Astrocyte (in vitro differentiated cells and primary cell): ENCODE measurements at regions not wholly inside any gene's neighbourhood (a gene's known extent, or its start where the extent isn't known, plus 50 kb on each side); places are given as distances from the start of the nearest gene placed in this dataset.

ENCODE experiments used
- CTCF ChIP-seq: IDR thresholded peaks from 2 replicates; pipeline ENCODE4 v1.5.1; 2011; ENCODE audit warnings: low read depth, mild to moderate bottlenecking, inconsistent platforms, low read length, moderate library complexity; ENCODE audit not compliant: insufficient read depth
- EZH2 ChIP-seq: IDR thresholded peaks from 2 replicates; pipeline ENCODE4 v1.6.1; 2012; ENCODE audit warnings: mild to moderate bottlenecking, low read length, inconsistent platforms; ENCODE audit not compliant: insufficient read depth

DNA sequence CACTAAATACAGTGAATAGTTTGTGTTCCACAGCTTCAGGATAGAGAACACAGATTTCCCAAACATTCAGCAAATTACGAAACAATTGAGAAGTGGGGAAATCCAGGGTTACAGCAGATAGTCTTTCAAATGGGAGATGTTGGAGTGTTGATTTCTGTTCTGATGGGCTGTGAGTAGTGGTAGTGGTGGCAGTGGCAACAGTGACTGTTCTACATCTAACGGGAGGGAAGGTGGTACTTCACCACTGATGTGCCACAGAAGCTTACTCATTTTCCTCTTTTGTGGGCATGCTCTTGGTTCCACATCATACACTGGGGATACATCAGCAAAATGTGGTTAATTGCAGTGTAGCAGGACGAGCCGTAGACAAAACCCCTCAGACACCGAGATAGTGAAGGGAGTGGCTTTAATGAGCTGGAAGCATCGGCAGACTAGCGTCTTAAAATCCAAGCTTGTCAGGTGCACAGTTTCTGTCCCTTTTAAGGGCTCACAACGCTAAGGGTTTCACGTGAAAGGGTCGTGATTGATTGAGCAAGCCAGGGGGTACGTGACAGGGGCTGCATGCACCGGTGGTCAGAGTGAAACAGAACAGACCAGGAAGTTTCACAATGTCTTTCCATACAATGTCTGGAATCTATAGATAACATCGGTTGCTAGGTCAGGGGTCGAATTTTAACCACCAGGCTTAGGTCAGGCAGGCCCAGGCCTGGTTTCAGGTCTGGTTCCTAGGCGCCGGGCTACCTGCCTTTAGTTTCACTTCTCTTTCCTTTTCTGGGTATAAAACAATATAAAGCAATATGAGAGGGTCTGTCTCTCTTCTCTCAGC, 330.6 kb upstream of the FBXO33 start:
- TF ChIP-seq CTCF, result no peak
- TF ChIP-seq EZH2, result no peak
